Tibial nerve (tissue), 4 donors: ENCODE measurements at regions not wholly inside any gene's neighbourhood (a gene's known extent, or its start where the extent isn't known, plus 50 kb on each side); places are given as distances from the start of the nearest gene placed in this dataset.

Experiments
- DNase-seq, 2 donors: peaks; one replicate each; pipeline ENCODE4 v3.0.0-alpha.2; 2019; ENCODE audit warnings: low spot score in 2 of 2
- H3K27ac ChIP-seq, 4 donors: fragments of 200-600 bp; sonication (generic) in 3 of 4; one replicate each; pipeline ENCODE4 v1.5.1; 2017 to 2019; ENCODE audit warnings: mild to moderate bottlenecking in 1 of 4
- H3K27me3 ChIP-seq, 2 donors: fragments of 200-600 bp; sonication (generic) in 1 of 2; one replicate each; pipeline versions ENCODE4 v1.5.1 to v1.6.0; 2017 to 2019
- H3K36me3 ChIP-seq, 3 donors: fragments of 200-600 bp; sonication (generic); one replicate each; pipeline ENCODE4 v1.5.1; 2018 to 2019
- H3K4me1 ChIP-seq, 4 donors: fragments of 200-600 bp; sonication (generic) in 3 of 4; one replicate each; pipeline ENCODE4 v1.5.1; 2017 to 2019
- H3K4me3 ChIP-seq, 4 donors: fragments of 200-600 bp; sonication (generic) in 3 of 4; one replicate each; pipeline ENCODE4 v1.5.1; 2017 to 2019; ENCODE audit warnings: mild to moderate bottlenecking in 1 of 4, moderate library complexity in 1 of 4
- H3K9me3 ChIP-seq, 4 donors: fragments of 200-600 bp; sonication (generic) in 3 of 4; one replicate each; pipeline ENCODE4 v1.5.1; 2017 to 2019
- EP300 ChIP-seq, 2 donors: sonication (generic); formaldehyde crosslinking; IDR thresholded peaks; one replicate each; pipeline ENCODE4 v1.6.1; 2017; ENCODE audit warnings: antibody characterized with exemption in 2 of 2, mild to moderate bottlenecking in 1 of 2
- POLR2A ChIP-seq, 2 donors: fragments of 450-650 bp; IDR thresholded peaks; one replicate each; pipeline ENCODE4 v1.6.1; 2017; ENCODE audit warnings: antibody characterized with exemption in 2 of 2, mild to moderate bottlenecking in 2 of 2, moderate library complexity in 2 of 2
- WGBS, 2 donors: methylation state at CpG; one replicate each; pipeline ENCODE4 v1.1.5; 2018; 5-methylcytosine and 5-hydroxymethylcytosine counted together
- TF ChIP-seq, protein P1 (sequence below), 5 experiments: fragments of 200-600 bp in 3 of 5; fragments of 450-650 bp in 2 of 5; sonication (generic) in 3 of 5; IDR thresholded peaks; one replicate each; pipeline ENCODE4 v1.5.1; 2016 to 2019; ENCODE audit warnings: antibody characterized with exemption in 5 of 5, mild to moderate bottlenecking in 3 of 5, moderate library complexity in 2 of 5

DNA sequence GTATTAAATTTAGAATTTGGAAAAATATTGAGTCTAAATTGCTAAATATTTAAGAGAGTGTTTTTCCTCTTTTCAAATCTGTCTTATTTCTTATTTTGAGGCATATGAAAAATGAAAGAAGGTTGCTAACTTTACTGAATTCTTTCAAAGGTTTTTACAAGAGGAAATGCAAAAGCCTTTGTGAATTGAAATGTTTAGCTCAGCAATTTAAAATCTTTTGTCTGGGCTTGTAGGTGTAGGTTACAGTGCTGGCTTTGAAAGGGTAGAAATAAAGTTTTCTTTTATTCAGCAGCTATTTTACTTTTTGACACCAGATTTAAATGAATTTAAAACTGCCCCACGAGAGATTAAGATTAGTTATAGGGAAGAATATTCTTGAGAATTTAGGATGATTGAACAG, 192.0 kb downstream of the CDH7 start:
- TF ChIP-seq, protein P1, sequence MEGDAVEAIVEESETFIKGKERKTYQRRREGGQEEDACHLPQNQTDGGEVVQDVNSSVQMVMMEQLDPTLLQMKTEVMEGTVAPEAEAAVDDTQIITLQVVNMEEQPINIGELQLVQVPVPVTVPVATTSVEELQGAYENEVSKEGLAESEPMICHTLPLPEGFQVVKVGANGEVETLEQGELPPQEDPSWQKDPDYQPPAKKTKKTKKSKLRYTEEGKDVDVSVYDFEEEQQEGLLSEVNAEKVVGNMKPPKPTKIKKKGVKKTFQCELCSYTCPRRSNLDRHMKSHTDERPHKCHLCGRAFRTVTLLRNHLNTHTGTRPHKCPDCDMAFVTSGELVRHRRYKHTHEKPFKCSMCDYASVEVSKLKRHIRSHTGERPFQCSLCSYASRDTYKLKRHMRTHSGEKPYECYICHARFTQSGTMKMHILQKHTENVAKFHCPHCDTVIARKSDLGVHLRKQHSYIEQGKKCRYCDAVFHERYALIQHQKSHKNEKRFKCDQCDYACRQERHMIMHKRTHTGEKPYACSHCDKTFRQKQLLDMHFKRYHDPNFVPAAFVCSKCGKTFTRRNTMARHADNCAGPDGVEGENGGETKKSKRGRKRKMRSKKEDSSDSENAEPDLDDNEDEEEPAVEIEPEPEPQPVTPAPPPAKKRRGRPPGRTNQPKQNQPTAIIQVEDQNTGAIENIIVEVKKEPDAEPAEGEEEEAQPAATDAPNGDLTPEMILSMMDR (IDR thresholded peaks at IDR 0.05) = no peak
- no peak for TF ChIP-seq EP300 (IDR thresholded peaks at IDR 0.05)
- DNase-seq = no peak
- Histone ChIP-seq H3K36me3 (no peaks in the 10 kb centered on the region), H3K4me3 (no peak overlapping the region), H3K9me3 (no peaks in the 10 kb centered on the region), H3K27me3 (no peaks in the 10 kb centered on the region), H3K27ac (no peak overlapping the region), H3K4me1 (no peaks in the 10 kb centered on the region)
- WGBS, 2 donors = 41 to 48% methylated on average over 1 of the region's 1 CpG

DNA sequence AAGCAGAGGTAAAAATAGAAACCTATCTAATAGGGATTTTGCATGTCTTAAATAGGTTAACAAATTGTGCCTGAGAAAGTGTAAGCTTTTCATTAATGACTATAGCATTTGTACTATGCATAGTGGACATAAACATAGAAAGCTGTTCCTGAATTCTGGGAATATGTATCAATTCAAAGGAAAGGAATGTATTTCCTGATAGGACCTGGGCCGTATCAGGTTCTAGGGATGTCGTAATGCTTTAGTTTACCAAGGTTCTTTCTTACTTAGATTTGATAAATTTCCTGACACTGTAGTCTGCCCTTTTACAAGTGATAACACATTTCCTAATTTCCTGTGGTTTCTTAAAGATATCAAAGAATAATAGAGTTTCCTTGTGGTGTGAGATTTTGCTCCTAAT, 191.3 kb downstream of the CDH7 start:
- DNase-seq = no peak
- Histone ChIP-seq H3K4me1 (no peaks in the 10 kb centered on the region), H3K27ac (no peak overlapping the region), H3K27me3 (no peaks in the 10 kb centered on the region), H3K4me3 (no peak overlapping the region), H3K36me3 (no peaks in the 10 kb centered on the region), H3K9me3 (no peaks in the 10 kb centered on the region)
- WGBS, 2 donors = 86 to 91% methylated on average over 2 of the region's 2 CpGs
- TF ChIP-seq POLR2A (IDR thresholded peaks at IDR 0.05) (no peak), EP300 (IDR thresholded peaks at IDR 0.05) (no peak)
- TF ChIP-seq, protein P1 (IDR thresholded peaks at IDR 0.05) = no peak

DNA sequence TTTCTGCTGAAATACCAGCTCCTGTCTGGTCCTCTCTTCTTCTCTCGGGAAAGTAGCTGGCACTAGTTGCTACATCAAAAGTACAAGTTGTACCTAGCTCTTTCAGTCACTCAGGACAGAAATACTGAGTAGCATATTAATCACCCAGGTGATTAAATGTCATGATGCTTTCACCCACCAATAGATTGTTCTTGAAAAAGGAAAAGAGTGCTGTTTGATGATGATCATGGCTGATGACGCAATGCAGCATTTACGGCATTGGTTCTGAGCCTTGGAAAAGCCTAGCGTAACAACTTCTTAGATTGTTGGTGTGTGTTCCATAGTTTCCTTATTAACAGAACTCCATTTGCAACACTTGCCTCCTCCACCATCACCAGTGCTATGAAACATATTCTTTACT, 190.7 kb downstream of the CDH7 start:
- H3K9me3 ChIP-seq = no peaks in the 10 kb centered on the region
- H3K36me3 ChIP-seq = no peaks in the 10 kb centered on the region
- no peak for TF ChIP-seq POLR2A (IDR thresholded peaks at IDR 0.05)
- TF ChIP-seq, protein P1 (IDR thresholded peaks at IDR 0.05) = no peak
- no peak for TF ChIP-seq EP300 (IDR thresholded peaks at IDR 0.05)
- no peak for DNase-seq
- no peak overlapping the region for H3K27ac ChIP-seq
- no peaks in the 10 kb centered on the region for H3K27me3 ChIP-seq
- WGBS, 2 donors = 96 to 98% methylated on average over 4 of the region's 4 CpGs
- H3K4me1 ChIP-seq = no peaks in the 10 kb centered on the region
- H3K4me3 ChIP-seq = no peak overlapping the region
